Muscle layer of duodenum (tissue), 2 donors: ENCODE measurements at regions not wholly inside any gene's neighbourhood (a gene's known extent, or its start where the extent isn't known, plus 50 kb on each side); places are given as distances from the start of the nearest gene placed in this dataset.

ENCODE experiments used
- H3K27ac ChIP-seq: one replicate; pipeline ENCODE4 v1.7.0; 2013; ENCODE audit warnings: mild to moderate bottlenecking, low read length
- H3K27me3 ChIP-seq: one replicate; pipeline ENCODE4 v1.7.0; 2013; ENCODE audit warnings: low read depth, mild to moderate bottlenecking, control low read depth, low read length
- H3K36me3 ChIP-seq, 2 donors: one replicate each; pipeline ENCODE4 v1.7.0; 2013; ENCODE audit warnings: low read length in 2 of 2, control low read depth in 1 of 2, mild to moderate bottlenecking in 1 of 2; ENCODE audit not compliant: insufficient read depth in 2 of 2, control insufficient read depth in 1 of 2
- H3K4me1 ChIP-seq, 2 donors: one replicate each; pipeline ENCODE4 v1.7.0; 2013; ENCODE audit warnings: low read length in 2 of 2, mild to moderate bottlenecking in 2 of 2, control low read depth in 1 of 2, moderate library complexity in 1 of 2; ENCODE audit not compliant: insufficient read depth in 2 of 2, control insufficient read depth in 1 of 2
- H3K4me3 ChIP-seq, 2 donors: one replicate each; pipeline ENCODE4 v1.7.0; 2013; ENCODE audit warnings: low read length in 2 of 2, low read depth in 1 of 2, mild to moderate bottlenecking in 1 of 2
- H3K9me3 ChIP-seq, 2 donors: one replicate each; pipeline ENCODE4 v1.7.0; 2013; ENCODE audit warnings: low read length in 2 of 2, control low read depth in 1 of 2, mild to moderate bottlenecking in 1 of 2; ENCODE audit not compliant: control insufficient read depth in 1 of 2
- donor health status: healthy.

- H3K27me3 ChIP-seq, result no peaks in the 10 kb centered on the region
- H3K4me3 ChIP-seq, result no peak overlapping the region
- peaks cover 26 to 52% of the 10 kb centered on the region in 2 donors for H3K4me1 ChIP-seq
- H3K27ac ChIP-seq, result no peak overlapping the region
- H3K9me3 ChIP-seq, result no peaks in the 10 kb centered on the region
- peaks cover 15 to 50% of the 10 kb centered on the region in 2 donors for H3K36me3 ChIP-seq
Measured at GRCh38 chr3:141418751-141419150, 50.4 kb downstream of the ZBTB38 start.

DNA sequence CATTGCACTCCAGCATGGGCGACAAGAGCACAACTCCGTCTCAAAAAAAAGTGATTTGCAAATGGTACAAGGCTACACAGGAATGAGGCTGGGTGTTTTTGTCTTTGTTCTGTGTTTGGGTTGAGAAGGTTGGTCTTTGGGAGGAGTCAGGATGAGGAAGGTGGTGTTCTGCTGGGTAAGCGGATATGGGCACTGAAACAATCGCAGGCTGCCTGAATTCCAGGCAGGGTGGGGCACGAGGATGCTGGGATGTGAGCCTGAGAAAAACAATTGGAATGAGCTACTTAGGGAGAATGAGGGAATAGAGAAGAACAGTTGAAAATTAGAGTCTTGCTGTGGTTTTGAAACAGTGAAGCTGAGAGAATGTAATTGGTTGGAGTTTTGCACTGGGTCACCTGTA is 51.6 kb downstream of the ZBTB38 start:
- Histone ChIP-seq H3K4me3 (no peak overlapping the region), H3K9me3 (no peaks in the 10 kb centered on the region), H3K27ac (no peak overlapping the region), H3K4me1 (peaks cover 16 to 46% of the 10 kb centered on the region in 2 donors), H3K27me3 (no peaks in the 10 kb centered on the region), H3K36me3 (peaks cover 15 to 38% of the 10 kb centered on the region in 2 donors)

- Histone ChIP-seq H3K9me3 (no peaks in the 10 kb centered on the region), H3K27ac (no peak overlapping the region), H3K27me3 (no peaks in the 10 kb centered on the region), H3K36me3 (peaks cover 14 to 26% of the 10 kb centered on the region in 2 donors), H3K4me1 (peaks cover 8 to 45% of the 10 kb centered on the region in 2 donors), H3K4me3 (no peak overlapping the region)
Measured at GRCh38 chr3:141421186-141421585, 52.9 kb downstream of the ZBTB38 start.

DNA sequence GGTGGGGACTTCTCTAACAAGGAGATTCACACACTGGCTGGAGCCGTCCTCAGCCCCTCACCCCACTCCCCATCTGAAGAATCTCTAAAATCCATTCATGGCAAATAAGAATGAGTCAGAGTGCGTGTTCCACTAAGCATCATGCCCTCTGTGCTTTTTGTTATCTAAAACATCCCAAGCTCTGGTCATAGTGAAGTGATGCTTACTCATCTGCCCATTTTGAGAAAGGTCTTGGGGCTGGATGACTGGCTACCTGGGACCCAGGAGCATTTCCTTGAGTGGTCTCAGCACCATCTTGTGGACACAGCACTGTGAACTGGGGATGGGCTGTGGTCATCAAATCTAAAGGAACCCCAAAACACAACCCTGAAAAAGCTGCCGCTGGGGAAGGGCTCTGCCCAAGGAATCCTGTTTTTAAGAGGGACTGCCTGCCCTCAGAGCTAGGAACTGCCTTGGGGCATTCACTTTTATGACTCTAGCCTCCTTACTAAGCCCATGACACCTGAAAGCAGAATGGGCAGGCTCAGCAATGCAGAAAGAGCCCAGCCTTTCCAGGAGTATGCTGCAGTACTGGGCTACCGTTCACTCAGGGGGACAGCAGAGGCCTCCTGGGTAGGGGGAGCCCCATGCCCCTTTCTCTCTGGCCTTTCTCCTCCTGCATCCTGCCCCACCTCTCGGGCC is 53.5 kb downstream of the ZBTB38 start:
- Histone ChIP-seq H3K36me3 (peaks cover 10 to 22% of the 10 kb centered on the region in 2 donors), H3K27me3 (no peaks in the 10 kb centered on the region), H3K9me3 (no peaks in the 10 kb centered on the region), H3K27ac (no peak overlapping the region), H3K4me3 (no peak overlapping the region), H3K4me1 (peaks cover 11 to 45% of the 10 kb centered on the region in 2 donors)

GRCh38 chr3:141422961-141423582 is 54.8 kb downstream of the ZBTB38 start:
- Histone ChIP-seq H3K27me3 (no peaks in the 10 kb centered on the region), H3K27ac (no peak overlapping the region), H3K9me3 (no peaks in the 10 kb centered on the region), H3K4me3 (no peak overlapping the region), H3K36me3 (peaks cover 9 to 13% of the 10 kb centered on the region in 2 donors), H3K4me1 (peaks cover 19 to 50% of the 10 kb centered on the region in 2 donors)

GRCh38 chr3:141425523-141426233 is 57.4 kb downstream of the ZBTB38 start:
- Histone ChIP-seq H3K4me3 (no peak overlapping the region), H3K27me3 (no peaks in the 10 kb centered on the region), H3K36me3 (peaks cover 3 to 9% of the 10 kb centered on the region in 2 donors), H3K27ac (peak overlapping the region; percentile 78), H3K9me3 (no peaks in the 10 kb centered on the region), H3K4me1 (peaks cover 19 to 65% of the 10 kb centered on the region in 2 donors)

GRCh38 chr3:141426404-141427034 is 58.2 kb downstream of the ZBTB38 start:
- peaks cover 3 to 9% of the 10 kb centered on the region in 2 donors for H3K36me3 ChIP-seq
- no peaks in the 10 kb centered on the region for H3K9me3 ChIP-seq
- no peaks in the 10 kb centered on the region for H3K27me3 ChIP-seq
- peak overlapping the region; percentile 78 for H3K27ac ChIP-seq
- peaks cover 19 to 67% of the 10 kb centered on the region in 2 donors for H3K4me1 ChIP-seq
- peak overlapping the region in 1 of 2 donors; percentile 11 for H3K4me3 ChIP-seq

GRCh38 chr3:141427764-141428163 is 59.1 kb upstream of the RASA2 start:
- H3K4me1 ChIP-seq, result peaks cover 24 to 73% of the 10 kb centered on the region in 2 donors
- no peaks in the 10 kb centered on the region for H3K9me3 ChIP-seq
- H3K4me3 ChIP-seq, result no peak overlapping the region
- no peaks in the 10 kb centered on the region for H3K27me3 ChIP-seq
- H3K27ac ChIP-seq, result peak overlapping the region; percentile 58
- H3K36me3 ChIP-seq, result peaks cover 3 to 5% of the 10 kb centered on the region in 2 donors

DNA sequence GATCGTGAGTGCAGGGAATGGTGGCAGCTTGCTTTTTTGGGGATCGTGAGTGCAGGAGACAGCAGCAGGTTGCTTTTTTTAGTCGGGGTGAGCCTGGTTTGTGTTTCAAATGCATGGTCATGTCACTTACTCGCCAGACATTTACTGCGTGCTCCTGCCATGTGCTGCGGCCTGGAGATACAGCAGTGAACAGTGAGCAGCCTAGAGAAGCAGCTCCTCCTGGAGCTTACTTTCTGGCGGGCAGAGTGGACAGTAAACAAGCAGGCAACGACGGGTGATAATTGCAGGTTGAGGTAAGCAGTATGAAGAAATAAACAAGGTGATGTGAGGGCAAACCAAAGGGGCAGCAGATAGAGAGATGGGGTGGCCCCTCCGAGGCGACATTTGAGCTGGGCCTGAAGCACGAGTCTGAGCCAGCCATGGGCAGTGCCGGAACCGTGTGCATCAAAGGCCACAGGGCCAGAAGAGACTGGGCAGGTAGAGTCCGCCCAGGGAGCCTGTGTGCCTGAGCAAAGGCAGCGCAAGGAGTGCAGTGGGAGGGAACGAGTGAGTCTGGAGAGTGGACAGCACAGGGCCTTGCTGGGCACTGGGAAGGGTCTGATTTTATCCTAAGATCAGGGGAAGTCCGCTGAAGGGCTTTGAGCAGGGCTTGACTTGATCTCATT is 57.3 kb upstream of the RASA2 start:
- H3K4me1 ChIP-seq, result peaks cover 24 to 76% of the 10 kb centered on the region in 2 donors

DNA sequence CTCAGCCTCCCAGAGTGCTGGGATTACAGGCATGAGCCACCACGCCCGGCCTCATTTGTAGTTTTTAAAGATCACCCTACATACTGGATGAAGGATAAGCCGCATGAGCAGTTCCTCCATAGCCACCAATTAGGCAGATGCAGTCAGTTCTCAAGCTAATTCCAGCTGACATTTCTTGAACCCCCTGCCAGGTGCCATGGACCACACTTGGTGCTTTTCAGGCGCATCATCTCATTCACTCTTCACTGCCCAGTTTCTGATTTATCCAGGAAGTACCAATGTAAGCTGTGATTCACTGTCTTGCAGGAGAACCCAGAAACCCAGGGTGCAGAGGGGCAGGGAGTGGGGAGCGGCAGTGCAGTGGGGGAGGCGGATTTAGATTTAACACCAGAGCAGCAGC is 56.5 kb upstream of the RASA2 start:
- Histone ChIP-seq H3K27me3 (no peaks in the 10 kb centered on the region), H3K27ac (peak overlapping the region; percentile 79), H3K4me1 (peaks cover 24 to 70% of the 10 kb centered on the region in 2 donors), H3K36me3 (peaks cover 3 to 5% of the 10 kb centered on the region in 2 donors), H3K4me3 (peak overlapping the region in 1 of 2 donors; percentile 20), H3K9me3 (no peaks in the 10 kb centered on the region)

More for the DNA sequence above, 57.3 kb upstream of the RASA2 start:
- Histone ChIP-seq H3K9me3 (no peaks in the 10 kb centered on the region), H3K27me3 (no peaks in the 10 kb centered on the region), H3K27ac (peak overlapping the region; percentile 61), H3K36me3 (peaks cover 3 to 5% of the 10 kb centered on the region in 2 donors), H3K4me3 (peak overlapping the region in 1 of 2 donors; percentile 44)
